ENCODE measurements at regions not wholly inside any gene's neighbourhood (a gene's known extent, or its start where the extent isn't known, plus 50 kb on each side); places are given as distances from the start of the nearest gene placed in this dataset.
A peak's percentile ranks its signal among the peaks of the same experiment; 100 is the strongest.
"Not testable (repeated sequence)": the region's sequence is repeated elsewhere in the genome, so short reads cannot be mapped to it uniquely, and the experiment has no call there.

DNA sequence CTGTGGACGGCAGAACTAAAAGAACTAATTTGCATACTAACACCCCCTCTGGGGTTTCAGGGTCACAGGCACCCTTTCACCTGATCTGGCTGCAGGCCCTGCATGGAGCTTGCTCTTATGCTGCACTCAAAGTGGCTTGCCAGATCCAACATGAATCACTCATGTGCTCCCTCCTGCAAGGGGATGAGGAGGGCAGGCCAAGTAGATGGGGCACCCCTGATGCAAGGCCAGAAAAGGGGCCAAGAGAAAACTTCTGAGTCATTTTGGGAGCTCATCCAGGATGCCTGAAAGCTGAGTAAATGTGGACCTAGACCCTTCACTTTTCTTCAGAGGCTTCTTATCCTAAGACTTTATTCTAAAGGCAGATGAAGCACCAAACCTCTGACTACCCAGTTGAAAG is 558.5 kb upstream of the PTGER4 start:
- DNase-seq = no peak

DNA sequence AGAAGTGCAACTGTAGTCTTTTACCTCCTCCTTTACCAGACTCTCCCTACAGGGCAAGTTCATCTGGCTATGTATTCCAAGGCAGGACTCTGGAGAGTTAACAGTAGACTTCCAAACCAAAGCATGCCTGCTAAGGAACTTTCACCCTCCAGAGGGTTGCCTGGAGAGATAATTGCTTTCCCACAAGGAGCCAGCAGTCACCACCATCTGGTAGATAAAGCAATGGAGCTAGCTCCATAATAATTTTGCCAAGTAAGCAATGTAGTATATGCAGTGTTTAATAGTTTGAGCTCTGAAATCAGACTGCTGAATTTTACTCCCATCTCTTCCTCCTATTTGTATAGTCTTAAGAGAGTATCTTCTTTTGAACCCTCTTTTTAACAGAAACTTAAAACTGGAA is 566.8 kb upstream of the PTGER4 start:
- no peak for DNase-seq

DNA sequence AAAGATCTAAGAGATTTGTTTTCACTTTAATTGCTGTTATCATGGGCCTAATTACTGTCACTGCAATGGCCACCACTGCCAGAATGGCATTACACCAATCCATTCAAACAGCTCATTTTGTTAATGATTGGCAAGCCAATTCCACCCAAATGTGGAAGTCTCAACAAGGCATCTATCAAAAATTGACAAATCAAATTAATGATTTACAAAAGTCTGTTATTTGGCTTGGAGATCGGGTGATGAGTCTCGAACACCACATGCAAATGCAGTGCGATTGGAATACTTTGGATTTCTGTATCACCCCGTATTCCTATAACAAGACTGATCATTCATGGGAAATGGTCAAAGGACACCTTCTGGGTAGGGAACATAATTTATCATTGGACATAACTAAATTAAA is 568.7 kb upstream of the PTGER4 start:
- not testable (repeated sequence) for DNase-seq

DNA sequence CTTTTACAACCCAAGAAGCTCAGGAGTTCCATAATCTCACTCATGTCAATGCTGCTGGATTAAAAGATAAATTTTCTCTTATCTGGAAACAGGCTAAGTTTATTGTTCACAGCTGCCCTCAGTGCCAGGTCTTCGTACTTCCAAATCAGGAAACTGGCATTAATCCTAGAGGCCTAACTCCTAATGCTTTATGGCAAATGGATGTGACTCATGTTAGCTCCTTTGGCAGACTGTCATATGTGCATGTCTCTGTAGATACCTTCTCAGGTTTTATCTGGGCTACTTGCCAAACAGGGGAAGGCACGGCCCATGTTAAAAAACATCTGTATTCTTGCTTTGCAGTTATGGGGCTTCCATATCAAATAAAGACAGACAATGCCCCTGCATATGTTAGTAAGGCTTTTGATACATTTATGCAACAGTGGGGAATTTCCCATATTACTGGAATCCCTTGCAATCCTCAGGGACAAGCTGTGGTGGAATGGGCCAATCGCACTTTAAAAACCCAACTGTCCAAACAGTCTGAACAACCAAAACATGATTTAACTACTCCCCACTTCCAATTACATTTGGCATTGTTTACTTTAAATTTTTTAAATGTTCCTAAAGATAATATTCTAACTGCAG is 570.8 kb upstream of the PTGER4 start:
- DNase-seq = not testable (repeated sequence)

DNA sequence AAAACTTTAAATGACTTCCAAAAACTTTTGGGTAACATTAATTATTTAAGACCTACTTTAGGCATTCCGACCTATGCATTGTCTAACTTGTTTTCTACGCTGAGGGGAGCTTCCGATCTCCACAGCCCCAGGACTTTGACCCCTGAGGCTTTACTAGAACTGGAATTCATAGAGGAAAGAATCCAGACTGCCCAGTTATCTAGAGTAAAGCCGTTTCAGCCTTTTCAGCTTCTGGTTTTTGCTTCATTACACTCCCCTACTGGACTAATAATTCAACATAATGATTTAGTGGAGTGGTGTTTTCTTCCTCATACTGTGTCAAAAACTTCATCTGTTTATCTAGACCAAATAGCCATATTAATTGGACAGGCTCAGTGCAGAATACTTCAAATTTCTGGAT is 571.9 kb upstream of the PTGER4 start:
- DNase-seq = not testable (repeated sequence)

DNA sequence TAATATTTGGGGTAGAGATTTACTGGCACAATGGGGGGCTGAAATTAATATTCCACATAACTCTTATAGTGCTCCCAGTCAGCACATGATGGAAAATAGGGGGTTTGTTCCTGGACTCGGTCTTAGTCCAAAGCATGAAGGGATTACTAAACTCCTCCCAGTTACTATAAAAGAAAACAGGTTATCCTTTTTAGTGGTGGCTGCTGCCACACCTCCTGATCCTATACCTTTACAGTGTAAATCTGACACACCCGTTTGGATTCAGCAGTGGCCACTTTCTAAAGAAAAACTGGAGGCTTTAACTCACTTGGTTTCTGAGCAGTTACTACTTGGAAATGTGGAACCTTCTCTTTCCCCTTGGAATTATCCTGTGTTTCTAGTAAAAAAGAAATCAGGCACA is 572.9 kb upstream of the PTGER4 start:
- no peak for DNase-seq

DNA sequence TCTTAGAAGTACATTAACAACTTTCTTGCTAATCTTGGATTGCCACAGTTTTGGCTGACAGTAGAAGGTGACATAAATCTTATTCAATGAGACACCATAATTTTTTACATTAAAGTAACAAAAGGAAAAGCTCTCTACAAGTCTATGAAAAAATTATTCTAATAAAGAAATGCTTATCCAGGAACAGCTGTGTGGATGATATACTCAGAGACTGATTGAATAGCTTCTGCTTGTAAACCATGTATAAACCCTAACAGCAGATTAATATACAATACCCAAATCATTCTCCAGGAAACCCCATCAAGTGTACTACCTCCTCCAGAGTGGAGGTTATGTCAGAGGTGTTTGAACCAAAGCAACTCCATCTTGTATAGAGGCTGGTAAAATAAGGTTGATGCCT is 581.4 kb upstream of the PTGER4 start:
- DNase-seq = no peak

DNA sequence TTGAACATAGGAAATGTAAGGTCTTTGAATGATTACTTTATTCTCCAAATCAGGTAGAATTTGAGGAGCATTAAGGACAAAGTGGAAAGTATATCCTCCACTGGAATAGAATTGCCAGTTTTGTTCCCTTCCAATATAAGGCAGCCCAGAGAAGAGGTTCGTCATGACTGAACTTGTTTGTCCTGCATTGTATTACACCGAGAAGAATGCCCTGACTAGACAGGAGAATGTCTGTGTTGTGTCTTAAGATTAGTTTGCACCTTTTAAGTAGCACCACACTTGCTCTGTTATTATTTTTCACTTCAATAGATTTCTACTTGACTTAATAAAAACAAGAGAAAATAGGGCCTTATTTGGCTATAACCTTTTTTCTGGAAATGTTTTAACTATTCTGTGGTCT is 586.2 kb upstream of the PTGER4 start:
- DNase-seq = no peak

DNA sequence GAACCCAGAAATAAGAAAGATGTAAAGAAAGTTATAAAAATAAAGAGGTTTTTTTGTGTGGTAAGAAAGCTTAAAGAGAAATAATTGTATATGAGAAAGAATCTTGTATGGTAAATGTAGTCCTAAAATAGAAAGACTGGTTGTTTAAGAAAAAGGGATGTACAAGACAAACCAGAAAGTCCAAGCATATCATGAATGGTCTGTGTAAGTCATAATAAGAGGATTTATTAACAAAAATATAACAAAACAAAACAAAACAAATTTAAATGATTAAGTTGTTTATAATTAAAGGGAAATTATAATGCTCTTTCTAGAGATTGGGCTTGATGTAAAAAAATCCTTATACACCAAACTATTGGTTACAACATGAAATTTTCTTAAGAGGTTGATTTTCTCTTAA is 590.4 kb upstream of the PTGER4 start:
- DNase-seq = no peak

DNA sequence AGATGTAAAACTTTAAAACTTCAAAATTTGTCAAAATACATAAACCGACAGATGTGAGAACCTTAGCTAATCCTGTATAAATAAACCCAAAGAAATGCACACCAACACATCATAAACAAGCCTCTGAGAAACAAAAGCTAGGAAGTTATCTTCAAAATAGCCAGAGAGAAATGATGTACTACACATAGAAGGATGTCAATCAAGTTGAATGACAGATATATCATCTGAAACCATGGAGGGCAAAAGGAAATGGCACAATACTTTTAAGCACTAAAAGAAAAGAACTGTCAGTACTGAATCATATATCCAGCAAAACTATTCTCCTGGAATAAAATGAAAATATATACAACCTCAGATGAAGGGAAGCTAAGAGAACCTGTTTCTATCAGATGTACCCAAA is 595.1 kb upstream of the PTGER4 start:
- DNase-seq = no peak

DNA sequence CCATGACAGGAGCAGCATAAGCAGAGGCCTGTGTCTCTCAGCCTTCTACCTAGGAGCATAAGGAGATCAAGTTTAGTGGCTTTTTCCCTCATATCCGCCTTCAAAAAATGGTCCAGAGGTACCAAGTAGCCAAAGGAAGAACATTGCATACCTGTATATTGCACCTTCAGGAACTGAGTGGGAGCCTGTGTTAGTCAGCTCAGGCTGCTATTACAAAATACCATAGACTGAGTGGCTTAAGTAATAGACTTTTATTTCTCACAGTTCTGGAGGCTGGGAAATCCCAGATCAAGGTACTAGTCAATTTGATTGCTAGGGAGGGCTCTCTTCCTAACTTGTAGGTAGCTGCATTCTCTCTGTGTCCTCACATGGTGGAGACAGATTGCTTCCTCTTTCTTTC is 597.4 kb upstream of the PTGER4 start:
- no peak for DNase-seq

DNA sequence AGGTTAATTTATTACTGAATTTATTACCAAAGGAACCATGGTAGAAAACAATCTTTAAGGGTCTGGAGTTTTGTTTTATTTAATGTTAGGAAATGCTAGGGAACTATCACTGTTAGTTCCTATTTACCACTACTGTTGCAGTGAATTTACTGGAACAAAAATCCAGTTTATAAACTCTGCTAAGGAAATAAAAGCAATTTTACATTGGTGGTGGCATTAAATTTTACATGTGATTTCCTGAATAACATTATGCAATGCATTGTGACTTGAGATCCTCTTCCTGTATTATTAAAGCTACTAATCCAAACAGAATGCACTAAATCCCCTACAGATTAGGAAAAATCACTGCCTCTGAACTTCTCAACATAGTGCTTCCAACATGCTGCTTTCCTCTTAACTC is 599.5 kb upstream of the PTGER4 start:
- DNase-seq = no peak

DNA sequence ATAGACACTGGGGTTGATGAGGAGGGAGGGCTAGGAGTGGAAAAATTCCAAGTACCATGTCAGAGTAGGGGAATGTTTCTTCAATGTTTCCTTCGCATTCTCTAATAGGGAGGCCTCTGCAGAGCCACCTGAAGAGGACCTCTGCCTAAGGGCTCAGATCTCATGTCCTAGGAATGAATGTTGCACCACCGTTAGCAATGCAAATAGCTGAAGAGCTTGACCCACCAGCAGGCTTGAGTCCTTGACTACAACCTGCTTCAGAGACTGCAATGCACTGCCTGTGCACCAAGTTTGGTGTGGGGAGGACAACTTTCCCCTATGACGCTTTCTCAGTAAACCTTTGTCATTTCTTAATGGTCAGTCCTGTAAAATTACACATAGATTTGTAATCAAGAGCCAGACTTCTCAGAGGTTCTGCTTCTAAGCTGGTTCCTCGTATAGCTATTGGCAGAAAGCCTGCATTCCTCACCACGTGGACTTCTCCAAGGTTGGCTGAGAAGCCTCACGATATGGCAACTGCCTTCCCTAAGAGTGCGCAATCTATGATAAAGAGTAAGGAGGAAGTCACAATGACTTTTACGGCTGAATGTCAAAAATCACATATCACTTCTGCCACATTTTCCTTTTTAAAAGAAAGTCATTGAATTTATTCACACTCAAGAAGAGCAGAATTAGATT is 600.7 kb upstream of the PTGER4 start:
- DNase-seq = no peak

DNA sequence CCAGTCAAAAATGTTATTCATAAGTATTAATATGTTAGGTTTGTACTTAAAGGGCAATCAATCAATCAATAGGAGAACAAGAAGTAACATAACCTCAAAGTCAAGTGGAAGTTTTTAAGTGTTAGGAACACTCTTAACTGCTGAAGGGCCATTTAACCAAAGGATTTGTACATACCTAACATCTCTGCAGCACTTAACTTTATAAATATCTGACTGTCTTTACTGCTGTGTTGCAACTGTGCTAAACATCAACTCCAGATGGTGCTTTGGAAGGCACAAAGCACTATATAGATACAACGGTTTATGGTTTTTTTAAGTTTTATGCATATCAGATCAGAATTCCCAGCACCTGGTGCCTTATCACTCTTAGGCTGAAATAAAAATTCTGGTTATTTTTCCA is 604.9 kb upstream of the PTGER4 start:
- no peak for DNase-seq

DNA sequence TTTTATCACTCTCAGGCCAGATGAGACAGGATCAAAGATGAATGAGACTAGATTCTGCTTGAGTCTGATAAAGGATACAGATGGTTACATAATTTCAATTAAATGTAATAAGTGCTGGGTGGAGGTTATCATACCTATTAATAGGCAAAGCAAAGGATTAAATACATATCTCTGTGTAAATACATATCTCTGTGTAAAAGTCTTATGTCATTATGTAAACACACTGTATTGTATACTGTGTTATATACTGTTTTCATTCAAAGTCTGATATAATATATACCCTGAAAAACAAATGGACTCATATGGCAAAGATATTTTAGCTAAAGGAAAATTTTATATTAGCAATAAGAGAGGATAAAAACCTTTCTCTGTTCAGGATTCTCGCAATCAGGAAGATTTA is 605.8 kb upstream of the PTGER4 start:
- no peak for DNase-seq

DNA sequence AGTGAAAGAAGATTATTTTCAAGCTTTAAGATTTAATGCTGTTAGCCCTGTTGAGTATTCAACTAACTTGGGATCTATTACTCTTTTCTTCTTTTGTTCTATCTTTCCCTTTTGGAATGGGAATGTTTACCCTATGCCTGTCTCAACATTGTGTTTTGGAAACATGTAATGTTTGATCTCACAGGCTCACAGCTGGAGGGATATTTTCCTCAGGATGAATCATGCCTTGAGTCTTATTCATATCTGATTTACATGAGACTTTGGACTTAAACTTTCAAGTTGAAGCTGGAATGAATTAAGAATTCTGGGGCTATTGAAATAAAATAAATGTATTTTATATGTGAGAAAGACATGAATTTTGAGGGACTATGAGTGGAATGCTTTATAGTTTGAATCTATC is 607.8 kb upstream of the PTGER4 start:
- DNase-seq = no peak

DNA sequence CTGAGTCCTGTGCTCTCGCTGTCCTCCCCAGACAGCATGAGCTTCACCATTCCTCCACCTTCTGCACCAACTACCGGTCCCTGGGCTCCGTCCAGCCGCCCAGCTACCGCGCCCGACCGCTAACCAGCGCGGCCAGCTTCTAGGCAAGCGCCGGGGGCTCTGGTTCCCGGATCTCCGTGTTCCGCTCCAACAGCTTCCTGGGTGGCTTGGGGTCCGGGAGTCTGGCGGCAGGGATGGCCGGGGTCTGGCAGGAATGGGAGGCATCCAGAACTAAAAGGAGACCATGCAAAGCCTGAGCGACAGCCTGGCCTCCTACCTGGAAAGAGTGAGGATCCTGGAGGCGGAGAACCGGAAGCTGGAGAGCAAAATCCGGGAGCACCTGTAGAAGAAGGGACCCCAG is 613.1 kb upstream of the PTGER4 start:
- no peak for DNase-seq

DNA sequence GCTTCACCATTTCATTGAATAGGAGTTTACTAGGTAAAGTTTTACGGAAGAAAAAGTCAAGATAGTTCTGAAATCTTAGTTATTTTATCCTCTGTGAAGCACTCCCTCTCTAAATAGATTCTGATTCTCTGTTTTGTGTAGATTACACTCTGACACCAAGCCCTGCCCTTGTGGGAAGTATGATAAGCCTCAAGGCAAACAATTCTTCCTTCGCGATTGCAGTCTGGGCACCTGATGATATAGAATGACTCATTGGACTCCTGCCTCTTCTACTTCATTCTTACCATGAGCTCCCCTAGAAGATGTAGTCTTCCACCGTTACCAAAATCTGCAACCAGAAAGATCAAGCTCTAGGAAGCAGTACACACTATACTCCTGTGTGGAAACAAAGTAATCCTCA is 626.9 kb upstream of the PTGER4 start:
- no peak for DNase-seq

DNA sequence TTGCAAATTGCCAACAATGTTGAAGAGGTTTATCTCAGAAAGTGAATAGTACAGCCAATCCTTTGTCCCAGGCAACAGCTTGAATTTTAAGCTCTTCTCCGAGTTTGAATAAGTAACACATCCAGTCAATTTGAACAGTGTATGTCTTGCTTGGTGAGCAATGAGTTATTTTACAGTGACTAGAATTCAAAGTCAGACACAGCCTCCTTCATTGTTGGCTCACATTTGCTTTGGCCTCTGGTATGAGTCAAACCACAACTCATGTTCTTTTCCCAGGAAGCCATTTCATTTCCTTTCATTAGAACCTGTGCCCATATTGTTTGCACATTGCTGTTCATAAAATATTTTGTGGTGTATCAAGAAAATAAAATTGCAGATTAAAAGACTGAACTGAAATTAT is 622.0 kb upstream of the DAB2 start:
- no peak for DNase-seq

DNA sequence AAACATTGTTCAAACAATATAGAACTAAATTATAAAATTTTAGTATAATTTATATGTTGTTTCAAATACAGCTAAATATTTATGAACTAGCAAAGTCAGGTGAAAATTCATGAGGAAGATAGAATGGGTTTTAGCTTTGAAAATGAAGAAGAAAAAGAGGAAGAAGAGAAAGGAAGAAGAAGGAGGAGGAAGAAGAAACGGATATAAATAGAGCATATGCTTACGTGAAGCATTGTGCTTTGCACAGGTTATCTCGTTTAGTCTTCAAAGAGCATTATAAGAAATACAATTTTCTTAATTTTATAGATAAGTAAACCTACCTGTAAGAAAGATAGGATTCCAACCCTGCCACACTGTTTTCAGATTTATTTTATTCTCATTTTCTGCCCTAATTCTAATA is 620.6 kb upstream of the DAB2 start:
- no peak for DNase-seq

DNA sequence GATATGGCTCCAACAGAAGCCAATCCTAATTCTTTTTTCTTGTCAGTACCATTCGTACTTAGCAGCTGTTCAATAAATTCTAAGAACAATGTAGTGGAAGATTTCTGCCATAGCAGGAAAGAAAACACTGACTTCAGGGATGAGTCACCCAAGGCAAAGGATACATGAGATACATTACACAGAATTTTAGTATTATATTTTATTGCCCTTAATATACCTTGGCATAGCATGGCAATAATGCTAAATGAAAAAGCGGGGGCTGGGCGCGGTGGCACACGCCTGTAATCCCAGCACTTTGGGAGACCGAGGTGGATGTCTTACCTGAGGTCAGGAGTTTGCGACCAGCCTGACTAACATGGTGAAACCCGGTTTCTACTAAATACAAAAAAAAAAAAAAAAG is 619.1 kb upstream of the DAB2 start:
- no peak for DNase-seq

DNA sequence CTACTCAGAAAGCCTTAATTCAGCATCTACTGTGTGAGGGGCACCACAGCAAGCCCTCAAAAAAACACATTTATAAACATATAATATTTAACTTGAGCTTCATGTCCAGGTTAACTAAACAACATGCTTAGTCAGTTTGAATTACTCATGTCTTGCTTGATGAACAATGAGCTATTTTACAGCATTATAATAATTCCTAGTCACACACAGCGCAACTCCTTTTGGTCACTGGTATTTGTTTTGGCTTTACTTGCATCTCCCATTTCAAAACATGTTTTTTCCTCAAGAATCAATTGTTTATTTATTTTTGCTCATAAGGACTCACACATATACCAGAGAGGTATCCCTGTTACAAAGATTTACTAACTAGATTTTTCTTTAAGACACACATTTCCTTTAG is 616.7 kb upstream of the DAB2 start:
- DNase-seq = no peak

DNA sequence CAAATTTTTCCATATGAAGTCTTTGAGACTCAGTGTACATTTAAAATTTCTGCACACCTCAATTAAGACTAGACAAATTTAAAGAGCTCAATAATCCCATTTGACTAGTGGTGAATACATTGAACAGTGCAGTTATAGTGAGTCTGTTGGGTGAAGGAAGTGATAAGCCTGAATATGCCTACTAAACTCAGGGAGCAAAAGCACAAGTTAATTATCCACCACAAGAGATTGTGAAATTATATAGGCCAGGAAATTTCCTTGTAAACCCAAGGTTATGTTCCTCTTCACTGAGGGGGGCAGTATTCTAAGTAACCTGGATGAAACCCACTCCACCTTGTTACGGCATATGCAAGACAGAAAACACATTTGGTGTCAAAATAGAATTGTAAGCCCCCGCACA is 612.9 kb upstream of the DAB2 start:
- no peak for DNase-seq

DNA sequence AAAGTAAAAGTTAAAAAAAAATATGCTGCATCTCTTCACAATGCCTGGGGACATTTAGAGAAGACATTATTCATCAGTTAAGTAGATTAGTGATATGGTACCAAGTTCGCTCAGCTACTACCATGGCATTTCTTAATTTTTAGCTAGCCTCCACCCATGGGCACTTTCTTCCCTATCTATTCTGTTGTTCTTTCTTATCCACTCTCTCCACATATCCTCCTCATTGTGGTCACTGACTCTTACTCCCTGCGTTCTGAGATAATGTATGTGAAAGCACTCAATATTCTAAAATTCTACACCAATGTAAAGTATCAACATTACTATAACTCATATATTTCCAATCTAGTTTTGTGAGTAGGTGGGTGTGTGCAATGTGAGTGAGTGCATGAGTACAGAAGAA is 609.7 kb upstream of the DAB2 start:
- no peak for DNase-seq

DNA sequence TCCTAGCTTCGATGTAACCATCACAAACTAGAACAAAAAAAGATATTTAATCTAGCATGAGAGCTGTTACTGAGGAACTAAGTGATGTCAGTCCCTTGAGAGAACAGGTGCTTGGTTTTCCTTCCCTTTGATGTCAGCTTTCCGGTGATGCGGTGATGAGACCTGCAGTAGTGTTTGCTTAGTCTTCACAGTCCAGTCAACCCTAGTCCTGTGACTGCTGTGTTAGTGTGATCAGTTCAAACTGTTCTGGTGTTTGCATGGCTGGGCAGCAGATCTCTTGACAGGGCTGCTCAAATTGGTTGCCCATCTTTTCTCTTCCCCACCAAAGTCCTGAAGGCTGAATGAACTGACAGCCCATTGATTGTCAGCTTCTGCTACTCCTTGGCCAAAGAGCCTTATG is 608.6 kb upstream of the DAB2 start:
- DNase-seq = peak; percentile 80
